ENCODE measurements at regions not wholly inside any gene's neighbourhood (a gene's known extent, or its start where the extent isn't known, plus 50 kb on each side); places are given as distances from the start of the nearest gene placed in this dataset.
A peak's percentile ranks its signal among the peaks of the same experiment; 100 is the strongest.

DNA sequence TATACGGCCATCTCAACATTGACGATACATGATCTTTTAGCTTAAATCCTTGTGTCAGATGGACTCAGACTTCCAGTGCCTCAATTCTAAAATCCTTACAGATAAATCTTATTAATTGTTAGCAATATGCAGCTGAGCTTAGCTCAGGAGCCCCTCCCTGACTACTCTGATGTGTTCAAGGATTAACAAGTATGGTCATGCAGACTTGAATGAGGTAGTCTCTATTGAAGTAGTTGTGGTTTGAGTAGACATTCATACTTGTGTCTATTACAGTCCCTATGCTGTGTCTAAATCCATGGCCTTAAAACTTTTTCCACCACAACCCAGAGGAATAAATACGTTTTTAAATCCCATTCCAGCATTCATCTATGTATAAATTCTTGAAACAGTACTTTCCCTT is 119.5 kb downstream of the NUP35 start:
- Histone ChIP-seq H3K4me2 (no peak overlapping the region), H2AFZ (no peak overlapping the region), H3K27ac (ENCODE audit: low read depth) (no peak overlapping the region), H3K27me3 (ENCODE audit: insufficient read depth) (no peaks in the 10 kb centered on the region), H4K20me1 (replicated peaks; ENCODE audit: insufficient read depth) (no peaks in the 10 kb centered on the region), H3K9me2 (ENCODE audit: insufficient read depth) (no peaks in the 10 kb centered on the region), H3K4me3 (no peak overlapping the region), H3K4me1 (ENCODE audit: insufficient read depth) (no peaks in the 10 kb centered on the region), H3K36me3 (ENCODE audit: insufficient read depth) (no peaks in the 10 kb centered on the region), H3K79me2 (replicated peaks; ENCODE audit: insufficient read depth) (no peaks in the 10 kb centered on the region), H3F3A (replicated peaks; ENCODE audit: low read depth) (no peaks in the 10 kb centered on the region)
- DNase-seq (ENCODE audit: low spot score) (no peak), ATAC-seq (no peak)
- H3K36me3 Mint-ChIP-seq (ENCODE audit: low read depth) = no peaks in the 10 kb centered on the region
- H3K9me3 Mint-ChIP-seq = no peaks in the 10 kb centered on the region
- TF ChIP-seq ZNF331 (CRISPR knock-in tag; IDR thresholded peaks at IDR 0.05; ENCODE audit: low read depth) = no peak
- TF ChIP-seq EZH2 (IDR thresholded peaks at IDR 0.05; ENCODE audit: low read depth, unreplicated experiment) = no peak
- TF ChIP-seq STAT1 (IDR thresholded peaks at IDR 0.05; ENCODE audit: unreplicated experiment) = no peak
- TF ChIP-seq ZNF114 (CRISPR knock-in tag; IDR thresholded peaks at IDR 0.05) = no peak
- TF ChIP-seq JUNB (IDR thresholded peaks at IDR 0.05; ENCODE audit: unreplicated experiment) = no peak
- peaks cover 5% of the 10 kb centered on the region; the same call in 2 of the 3 replicates for H3K4me1 Mint-ChIP-seq
- no peak overlapping the region for H3K4me3 Mint-ChIP-seq
- H3K27ac Mint-ChIP-seq = no peak overlapping the region
- peaks cover 4% of the 10 kb centered on the region for H3K27me3 Mint-ChIP-seq (ENCODE audit: insufficient read depth, low read depth, poor library complexity)

GRCh38 chr2:183244300-183244844 is 120.1 kb downstream of the NUP35 start:
- H3K27ac Mint-ChIP-seq = no peak overlapping the region

More at GRCh38 chr2:183244300-183244844, 120.1 kb downstream of the NUP35 start:
- no peak overlapping the region for H3K4me3 Mint-ChIP-seq
- H3F3A ChIP-seq (replicated peaks; ENCODE audit: low read depth) = no peaks in the 10 kb centered on the region
- no peaks in the 10 kb centered on the region for H3K9me3 Mint-ChIP-seq
- no peaks in the 10 kb centered on the region for H3K9me2 ChIP-seq (ENCODE audit: insufficient read depth)
- no peaks in the 10 kb centered on the region for H3K79me2 ChIP-seq (replicated peaks; ENCODE audit: insufficient read depth)
- no peak for TF ChIP-seq CREB1 (CRISPR knock-in tag; IDR thresholded peaks at IDR 0.05; ENCODE audit: low read depth)
- peak; percentile 23 to 31; a peak in 3 of 4 replicates for TF ChIP-seq CTCF (conservative IDR thresholded peaks at IDR 0.05; ENCODE audit: low read depth in 2 of 2)
- no peak for TF ChIP-seq JUNB (IDR thresholded peaks at IDR 0.05; ENCODE audit: unreplicated experiment)
- TF ChIP-seq ZNF114 (CRISPR knock-in tag; IDR thresholded peaks at IDR 0.05) = no peak
- no peak for TF ChIP-seq POLR2AphosphoS5 (IDR thresholded peaks at IDR 0.05; ENCODE audit: low read depth)
- H3K4me3 ChIP-seq = no peak overlapping the region
- no peak overlapping the region for H3K27ac ChIP-seq (ENCODE audit: low read depth)
- no peaks in the 10 kb centered on the region for H3K27me3 ChIP-seq (ENCODE audit: insufficient read depth)
- H3K36me3 Mint-ChIP-seq (ENCODE audit: low read depth) = no peaks in the 10 kb centered on the region
- ATAC-seq = peak; percentile 83
- DNase-seq (ENCODE audit: low spot score) = peak; percentile 64
- peaks cover 4% of the 10 kb centered on the region for H3K27me3 Mint-ChIP-seq (ENCODE audit: insufficient read depth, low read depth, poor library complexity)
- H3K36me3 ChIP-seq (ENCODE audit: insufficient read depth) = no peaks in the 10 kb centered on the region
- no peaks in the 10 kb centered on the region for H4K20me1 ChIP-seq (replicated peaks; ENCODE audit: insufficient read depth)
- H3K4me1 ChIP-seq (ENCODE audit: insufficient read depth) = no peaks in the 10 kb centered on the region
- H3K4me2 ChIP-seq = no peak overlapping the region
- H3K4me1 Mint-ChIP-seq = peaks cover 5% of the 10 kb centered on the region; the same call in 2 of the 3 replicates
- H2AFZ ChIP-seq = no peak overlapping the region

Measured in GM23338 (cell line).